ENCODE measurements at regions not wholly inside any gene's neighbourhood (a gene's known extent, or its start where the extent isn't known, plus 50 kb on each side); places are given as distances from the start of the nearest gene placed in this dataset.

DNA sequence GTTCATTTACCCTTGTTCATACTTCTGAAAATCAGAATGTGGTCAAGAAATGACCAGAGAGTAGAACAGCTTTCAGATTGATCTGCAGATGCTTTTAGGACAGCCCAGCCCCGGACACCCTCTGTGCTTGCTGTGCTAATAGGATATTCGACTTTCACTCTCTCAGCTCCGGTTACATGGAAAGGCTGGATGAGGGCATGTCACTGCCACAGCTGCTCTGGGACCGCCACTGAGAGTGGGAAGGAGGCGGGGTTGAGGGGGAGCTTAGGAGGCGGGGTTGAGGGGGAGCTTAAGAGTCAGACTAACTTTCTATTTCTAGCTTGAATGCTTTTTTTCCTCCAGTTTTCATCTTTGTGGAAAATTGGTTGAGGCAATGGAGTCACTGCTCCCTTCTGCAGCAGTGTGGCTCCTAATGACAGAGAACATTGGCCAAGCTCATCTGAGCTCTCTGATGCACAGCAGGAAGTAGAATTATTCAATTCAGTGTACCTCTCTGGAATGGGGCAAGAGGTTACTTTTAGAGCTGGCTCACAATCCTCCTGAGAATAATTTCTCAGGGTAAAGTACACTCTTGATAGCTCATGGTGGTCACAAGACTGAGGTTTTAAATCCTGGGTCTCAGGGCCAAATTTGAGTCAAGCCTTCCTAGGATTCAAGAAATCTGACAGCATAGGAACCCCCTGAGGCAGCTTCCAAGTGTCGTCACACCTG is 74.6 kb upstream of the NPAS1 start:
- ATAC-seq (no peak), DNase-seq (no peak)
- Histone ChIP-seq H3K36me3 (ENCODE audit: control insufficient read depth, insufficient read depth, low read length) (peaks cover 3% of the 10 kb centered on the region), H3K9me3 (ENCODE audit: control insufficient read depth, insufficient read depth, low read length) (no peaks in the 10 kb centered on the region), H3K4me1 (ENCODE audit: control insufficient read depth, insufficient read depth, low read length) (peaks cover 7% of the 10 kb centered on the region), H3K27me3 (ENCODE audit: control insufficient read depth, insufficient read depth, low read length) (no peaks in the 10 kb centered on the region), H3K27ac (ENCODE audit: low read length) (no peak overlapping the region), H3K4me3 (ENCODE audit: low read length) (no peak overlapping the region)
- WGBS (ENCODE audit: insufficient coverage), result 76% methylated on average over 7 of the region's 7 CpGs
- H3K27me3 Mint-ChIP-seq (ENCODE audit: low read depth in 2 of 2), result no peaks in the 10 kb centered on the region
- no peak overlapping the region for H3K4me3 Mint-ChIP-seq
- intact Hi-C loops (cut with micrococcal nuclease), result no loop called here
- peak overlapping the region in 1 of 2 donors; percentile 51 for H3K27ac Mint-ChIP-seq
- H3K4me1 Mint-ChIP-seq, result peaks cover 29 to 38% of the 10 kb centered on the region in 2 donors
- no peaks in the 10 kb centered on the region for H3K36me3 Mint-ChIP-seq
- TF ChIP-seq, protein P1, sequence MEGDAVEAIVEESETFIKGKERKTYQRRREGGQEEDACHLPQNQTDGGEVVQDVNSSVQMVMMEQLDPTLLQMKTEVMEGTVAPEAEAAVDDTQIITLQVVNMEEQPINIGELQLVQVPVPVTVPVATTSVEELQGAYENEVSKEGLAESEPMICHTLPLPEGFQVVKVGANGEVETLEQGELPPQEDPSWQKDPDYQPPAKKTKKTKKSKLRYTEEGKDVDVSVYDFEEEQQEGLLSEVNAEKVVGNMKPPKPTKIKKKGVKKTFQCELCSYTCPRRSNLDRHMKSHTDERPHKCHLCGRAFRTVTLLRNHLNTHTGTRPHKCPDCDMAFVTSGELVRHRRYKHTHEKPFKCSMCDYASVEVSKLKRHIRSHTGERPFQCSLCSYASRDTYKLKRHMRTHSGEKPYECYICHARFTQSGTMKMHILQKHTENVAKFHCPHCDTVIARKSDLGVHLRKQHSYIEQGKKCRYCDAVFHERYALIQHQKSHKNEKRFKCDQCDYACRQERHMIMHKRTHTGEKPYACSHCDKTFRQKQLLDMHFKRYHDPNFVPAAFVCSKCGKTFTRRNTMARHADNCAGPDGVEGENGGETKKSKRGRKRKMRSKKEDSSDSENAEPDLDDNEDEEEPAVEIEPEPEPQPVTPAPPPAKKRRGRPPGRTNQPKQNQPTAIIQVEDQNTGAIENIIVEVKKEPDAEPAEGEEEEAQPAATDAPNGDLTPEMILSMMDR (IDR thresholded peaks at IDR 0.05), result no peak
- H3K9me3 Mint-ChIP-seq, result no peaks in the 10 kb centered on the region

DNA sequence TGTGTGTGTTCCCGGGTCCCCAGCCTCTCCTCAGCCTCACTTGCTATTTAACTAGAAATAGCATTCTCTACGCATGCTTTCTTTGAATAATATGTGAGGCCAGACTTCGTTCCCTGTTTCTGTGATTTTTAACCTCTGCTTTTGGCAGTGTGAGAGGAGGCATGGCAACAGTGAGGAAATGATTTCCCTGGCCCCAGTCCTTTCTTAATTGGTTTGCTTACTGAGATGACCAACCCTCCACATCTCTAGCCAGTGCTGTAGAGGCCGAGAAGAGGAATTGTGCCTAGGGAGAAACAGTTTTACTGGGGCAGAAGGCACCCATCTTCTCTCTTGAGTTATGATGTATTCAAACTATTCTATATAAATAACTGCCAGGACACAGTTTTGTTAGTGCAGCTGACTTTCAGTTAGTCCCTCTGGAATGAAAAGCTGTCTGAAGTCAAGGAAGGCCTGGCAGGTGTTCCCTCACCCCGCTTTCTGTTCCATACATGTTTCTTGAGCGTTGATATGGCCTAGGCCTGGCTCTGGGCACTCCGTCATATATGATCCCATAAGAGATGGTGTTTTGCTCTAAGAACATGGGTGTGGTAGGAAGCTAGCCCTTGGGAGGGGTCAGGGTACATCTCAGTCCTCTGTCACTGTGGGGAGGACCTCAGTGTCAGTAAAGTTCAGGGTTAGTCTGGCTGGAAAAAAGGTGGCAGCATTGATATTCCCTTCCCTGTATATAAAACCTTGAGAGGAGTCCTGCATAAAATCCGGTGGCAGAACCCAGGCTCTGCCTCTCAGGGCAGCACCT is 73.7 kb upstream of the NPAS1 start:
- no peaks in the 10 kb centered on the region for H3K36me3 Mint-ChIP-seq
- H3K9me3 Mint-ChIP-seq, result no peaks in the 10 kb centered on the region
- ATAC-seq (no peak), DNase-seq (no peak)
- Histone ChIP-seq H3K4me3 (ENCODE audit: low read length) (no peak overlapping the region), H3K27ac (ENCODE audit: low read length) (no peak overlapping the region), H3K9me3 (ENCODE audit: control insufficient read depth, insufficient read depth, low read length) (no peaks in the 10 kb centered on the region), H3K4me1 (ENCODE audit: control insufficient read depth, insufficient read depth, low read length) (peaks cover 13% of the 10 kb centered on the region), H3K36me3 (ENCODE audit: control insufficient read depth, insufficient read depth, low read length) (peaks cover 3% of the 10 kb centered on the region), H3K27me3 (ENCODE audit: control insufficient read depth, insufficient read depth, low read length) (no peaks in the 10 kb centered on the region)
- H3K4me1 Mint-ChIP-seq, result peaks cover 37 to 46% of the 10 kb centered on the region in 2 donors
- H3K27me3 Mint-ChIP-seq (ENCODE audit: low read depth in 2 of 2), result no peaks in the 10 kb centered on the region
- H3K4me3 Mint-ChIP-seq, result no peak overlapping the region
- intact Hi-C loops (cut with micrococcal nuclease), result no loop called here
- 98% methylated on average over 6 of the region's 8 CpGs for WGBS (ENCODE audit: insufficient coverage)
- TF ChIP-seq, protein P1 (IDR thresholded peaks at IDR 0.05), result no peak
- no peak overlapping the region for H3K27ac Mint-ChIP-seq

DNA sequence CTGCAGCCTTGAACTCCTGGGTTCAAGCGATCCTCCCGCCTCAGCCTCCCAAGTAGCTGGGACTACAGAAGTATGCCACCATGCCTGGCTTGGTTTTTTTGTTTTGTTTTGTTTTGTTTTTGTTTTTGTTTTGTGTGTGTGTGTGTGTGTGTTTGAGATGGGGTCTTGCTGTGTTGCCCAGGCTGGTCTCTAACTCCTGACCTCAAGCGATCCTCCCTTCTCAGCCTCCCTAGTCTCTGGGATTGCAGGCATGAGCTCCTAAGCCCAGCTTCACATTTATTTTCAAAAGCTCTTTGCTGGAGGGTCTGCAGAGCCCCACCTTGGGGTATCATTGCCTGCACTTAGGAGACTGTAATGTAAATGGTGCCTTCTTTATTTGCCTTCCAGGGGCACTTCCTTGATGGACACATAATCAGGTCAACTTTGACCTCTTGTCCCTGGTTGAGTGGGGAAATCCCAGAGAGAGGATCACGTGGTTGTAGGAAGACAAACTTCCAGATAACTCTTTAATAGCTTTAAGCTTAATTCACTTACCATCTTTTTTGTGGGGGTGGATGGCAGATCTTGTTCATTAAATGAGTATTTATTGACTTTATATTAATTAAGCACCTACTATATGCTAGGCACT is 72.9 kb upstream of the NPAS1 start:
- Histone ChIP-seq H3K4me1 (ENCODE audit: control insufficient read depth, insufficient read depth, low read length) (peaks cover 18% of the 10 kb centered on the region), H3K27ac (ENCODE audit: low read length) (no peak overlapping the region), H3K36me3 (ENCODE audit: control insufficient read depth, insufficient read depth, low read length) (no peaks in the 10 kb centered on the region), H3K9me3 (ENCODE audit: control insufficient read depth, insufficient read depth, low read length) (no peaks in the 10 kb centered on the region), H3K4me3 (ENCODE audit: low read length) (no peak overlapping the region), H3K27me3 (ENCODE audit: control insufficient read depth, insufficient read depth, low read length) (no peaks in the 10 kb centered on the region)
- TF ChIP-seq, protein P1 (IDR thresholded peaks at IDR 0.05), result no peak
- Mint-ChIP-seq H3K9me3 (no peaks in the 10 kb centered on the region), H3K27me3 (ENCODE audit: low read depth in 2 of 2) (no peaks in the 10 kb centered on the region), H3K4me3 (no peak overlapping the region), H3K27ac (no peak overlapping the region), H3K4me1 (peaks cover 43 to 55% of the 10 kb centered on the region in 2 donors), H3K36me3 (no peaks in the 10 kb centered on the region)
- DNase-seq (no peak), ATAC-seq (no peak)
- intact Hi-C loops (cut with micrococcal nuclease), result no loop called here
- WGBS (ENCODE audit: insufficient coverage), result 98% methylated on average over 3 of the region's 4 CpGs
